ENCODE measurements at regions not wholly inside any gene's neighbourhood (a gene's known extent, or its start where the extent isn't known, plus 50 kb on each side); places are given as distances from the start of the nearest gene placed in this dataset.

DNA sequence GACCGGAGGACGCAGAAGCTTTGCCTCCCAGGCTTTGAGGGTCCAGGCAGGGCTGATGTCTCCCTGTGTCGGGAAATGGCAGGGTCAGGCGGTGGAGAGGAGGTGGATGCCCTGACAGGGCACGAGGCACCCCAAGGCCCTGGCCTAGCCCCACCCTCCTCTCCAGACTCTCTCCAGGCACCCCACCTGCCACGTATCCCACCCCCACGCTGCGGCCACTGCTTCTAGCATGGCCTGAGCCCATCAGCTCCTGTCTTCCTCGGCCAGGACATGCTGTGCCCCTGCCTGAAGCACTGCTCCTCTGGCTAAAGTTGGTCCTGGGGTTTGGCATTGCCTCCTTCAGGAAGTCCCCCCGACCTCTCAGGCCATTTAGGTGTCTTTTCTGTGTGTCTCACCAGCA lies 64.2 kb upstream of the RXRA start:
- TF ChIP-seq SUZ12 (IDR thresholded peaks at IDR 0.05) = no peak
- no peak for TF ChIP-seq L3MBTL2 (conservative IDR thresholded peaks at IDR 0.05)
- no peak for TF ChIP-seq FOXM1 (IDR thresholded peaks at IDR 0.05; ENCODE audit: borderline replicate concordance)
- no peak for TF ChIP-seq FOXA1 (IDR thresholded peaks at IDR 0.05)
- TF ChIP-seq ARNT (IDR thresholded peaks at IDR 0.05) = no peak
- no peak for DNase-seq (ENCODE audit: extremely low spot score)
- POLR2A ChIA-PET = no interaction called here
- CTCF ChIA-PET = no interaction called here

DNA sequence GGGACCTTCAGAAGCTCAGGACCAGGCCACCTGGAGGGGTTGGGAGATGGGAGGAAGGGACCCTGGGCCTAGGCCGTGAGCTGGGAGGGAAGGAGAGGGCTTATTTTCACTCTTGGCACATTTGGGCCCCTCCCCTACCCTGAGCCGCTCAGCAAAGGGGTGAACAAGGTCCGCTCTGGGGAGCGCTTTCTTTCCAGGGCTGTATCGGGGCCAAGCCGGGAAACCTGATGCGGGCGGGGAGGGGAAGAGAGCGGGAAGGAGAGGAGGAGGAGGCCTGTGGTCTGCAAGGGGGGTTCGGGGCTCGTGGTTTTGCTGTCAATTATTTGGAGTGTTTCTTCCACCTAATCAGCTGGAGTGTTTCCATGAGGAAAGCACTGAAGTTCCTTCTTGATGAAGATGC lies 62.7 kb upstream of the RXRA start:
- TF ChIP-seq FOXM1 (IDR thresholded peaks at IDR 0.05; ENCODE audit: borderline replicate concordance) = no peak
- TF ChIP-seq LEF1 (IDR thresholded peaks at IDR 0.05; ENCODE audit: borderline replicate concordance) = no peak
- no peak for TF ChIP-seq FOXA1 (IDR thresholded peaks at IDR 0.05)
- TF ChIP-seq L3MBTL2 (conservative IDR thresholded peaks at IDR 0.05) = no peak
- no peak for TF ChIP-seq HDGF (IDR thresholded peaks at IDR 0.05; ENCODE audit: borderline replicate concordance)
- TF ChIP-seq ELF4 (IDR thresholded peaks at IDR 0.05) = no peak
- no peak for TF ChIP-seq ZNF384 (IDR thresholded peaks at IDR 0.05)
- TF ChIP-seq CTBP1 (IDR thresholded peaks at IDR 0.05; ENCODE audit: borderline replicate concordance) = no peak
- TF ChIP-seq BHLHE40 (IDR thresholded peaks at IDR 0.05; ENCODE audit: borderline replicate concordance) = no peak
- TF ChIP-seq FOXK2 (IDR thresholded peaks at IDR 0.05) = no peak
- TF ChIP-seq, protein P1, sequence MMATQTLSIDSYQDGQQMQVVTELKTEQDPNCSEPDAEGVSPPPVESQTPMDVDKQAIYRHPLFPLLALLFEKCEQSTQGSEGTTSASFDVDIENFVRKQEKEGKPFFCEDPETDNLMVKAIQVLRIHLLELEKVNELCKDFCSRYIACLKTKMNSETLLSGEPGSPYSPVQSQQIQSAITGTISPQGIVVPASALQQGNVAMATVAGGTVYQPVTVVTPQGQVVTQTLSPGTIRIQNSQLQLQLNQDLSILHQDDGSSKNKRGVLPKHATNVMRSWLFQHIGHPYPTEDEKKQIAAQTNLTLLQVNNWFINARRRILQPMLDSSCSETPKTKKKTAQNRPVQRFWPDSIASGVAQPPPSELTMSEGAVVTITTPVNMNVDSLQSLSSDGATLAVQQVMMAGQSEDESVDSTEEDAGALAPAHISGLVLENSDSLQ (IDR thresholded peaks at IDR 0.05) = no peak
- POLR2A ChIA-PET = no interaction called here
- no peak for DNase-seq (ENCODE audit: extremely low spot score)
- CTCF ChIA-PET = no interaction called here

DNA sequence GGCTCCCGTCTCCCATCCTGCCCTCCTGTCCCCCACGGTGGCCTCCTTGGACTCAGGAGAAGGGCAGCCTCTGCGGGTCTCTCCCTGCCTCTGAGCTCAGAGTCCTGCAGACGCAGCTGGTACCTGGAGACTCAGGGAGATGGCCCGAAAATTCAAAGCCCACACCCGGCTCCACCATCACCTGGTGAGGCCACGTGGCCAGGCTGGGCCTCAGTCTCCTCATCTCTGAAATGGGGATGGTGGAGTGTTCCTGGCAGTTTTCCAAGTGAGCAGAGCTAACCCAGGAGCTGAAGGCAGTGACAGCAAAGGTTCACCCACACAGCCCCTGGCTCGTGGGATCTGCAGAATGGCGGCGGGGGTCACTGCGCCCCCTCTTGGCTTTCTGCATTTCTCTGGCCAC lies 62.1 kb upstream of the RXRA start:
- TF ChIP-seq, protein P1 (IDR thresholded peaks at IDR 0.05) = no peak
- TF ChIP-seq HDGF (IDR thresholded peaks at IDR 0.05; ENCODE audit: borderline replicate concordance) (no peak), NFRKB (IDR thresholded peaks at IDR 0.05) (no peak), TARDBP (IDR thresholded peaks at IDR 0.05) (no peak), ARNT (IDR thresholded peaks at IDR 0.05) (no peak), BHLHE40 (IDR thresholded peaks at IDR 0.05; ENCODE audit: borderline replicate concordance) (no peak)
- ChIA-PET CTCF (no interaction called here), POLR2A (no interaction called here)
- no peak for DNase-seq (ENCODE audit: extremely low spot score)

DNA sequence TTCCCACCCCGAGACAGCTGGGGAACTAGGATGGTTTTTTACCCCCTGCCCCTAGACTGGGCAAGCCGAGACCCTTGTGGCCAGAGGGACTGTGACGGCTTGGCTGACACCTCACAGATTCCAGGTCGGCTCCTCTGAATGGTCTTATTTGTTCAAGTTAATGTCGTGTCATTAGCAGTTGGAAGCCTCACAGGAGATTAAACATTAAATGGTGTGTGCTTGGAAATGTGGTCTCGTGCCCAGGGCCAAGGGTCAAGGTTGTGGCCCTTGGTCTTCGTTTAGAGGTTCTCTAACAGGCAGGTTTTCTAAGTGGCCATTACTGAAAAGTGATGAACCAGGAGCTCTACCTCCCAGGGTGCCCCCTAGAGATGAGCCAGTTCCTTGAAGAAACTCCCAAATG lies 61.2 kb upstream of the RXRA start:
- DNase-seq (ENCODE audit: extremely low spot score) = no peak
- CTCF ChIA-PET = no interaction called here
- POLR2A ChIA-PET = no interaction called here

DNA sequence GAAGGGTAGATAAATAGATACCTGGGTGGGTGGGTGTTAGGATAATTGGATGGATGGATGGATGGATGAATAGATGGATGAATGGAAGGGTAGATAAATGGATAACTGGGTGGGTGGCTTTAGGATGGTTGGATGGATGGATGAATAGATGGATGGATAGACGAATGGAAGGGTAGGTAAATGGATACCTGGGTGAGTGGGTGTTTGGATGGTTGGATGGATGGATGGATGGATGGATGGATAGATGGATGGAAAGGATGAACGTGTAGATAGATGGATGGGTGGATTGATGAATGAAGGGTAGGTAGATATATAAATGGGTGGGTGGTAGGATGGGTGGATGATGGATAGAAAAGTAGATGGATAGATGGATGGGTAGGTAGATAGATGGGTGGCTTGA lies 59.8 kb upstream of the RXRA start:
- ChIA-PET CTCF (no interaction called here), POLR2A (no interaction called here)
- TF ChIP-seq L3MBTL2 (conservative IDR thresholded peaks at IDR 0.05) (no peak), ARNT (IDR thresholded peaks at IDR 0.05) (no peak), FOXK2 (IDR thresholded peaks at IDR 0.05) (no peak), BHLHE40 (IDR thresholded peaks at IDR 0.05; ENCODE audit: borderline replicate concordance) (no peak), SUZ12 (IDR thresholded peaks at IDR 0.05) (no peak)
- TF ChIP-seq, protein P1 (IDR thresholded peaks at IDR 0.05) = no peak
- DNase-seq (ENCODE audit: extremely low spot score) = no peak

More for the DNA sequence above, 61.2 kb upstream of the RXRA start:
- TF ChIP-seq L3MBTL2 (conservative IDR thresholded peaks at IDR 0.05) = no peak
- no peak for TF ChIP-seq CTBP1 (IDR thresholded peaks at IDR 0.05; ENCODE audit: borderline replicate concordance)
- no peak for TF ChIP-seq ELF4 (IDR thresholded peaks at IDR 0.05)
- TF ChIP-seq TARDBP (IDR thresholded peaks at IDR 0.05) = no peak
- no peak for TF ChIP-seq SUZ12 (IDR thresholded peaks at IDR 0.05)
- TF ChIP-seq, protein P1 (IDR thresholded peaks at IDR 0.05) = no peak
- TF ChIP-seq FOXA1 (IDR thresholded peaks at IDR 0.05) = no peak
- TF ChIP-seq ARNT (IDR thresholded peaks at IDR 0.05) = no peak
- no peak for TF ChIP-seq FOXM1 (IDR thresholded peaks at IDR 0.05; ENCODE audit: borderline replicate concordance)
- no peak for TF ChIP-seq HDGF (IDR thresholded peaks at IDR 0.05; ENCODE audit: borderline replicate concordance)
- no peak for TF ChIP-seq LEF1 (IDR thresholded peaks at IDR 0.05; ENCODE audit: borderline replicate concordance)
- no peak for TF ChIP-seq NFRKB (IDR thresholded peaks at IDR 0.05)
- no peak for TF ChIP-seq ZNF384 (IDR thresholded peaks at IDR 0.05)
- TF ChIP-seq SP1 (IDR thresholded peaks at IDR 0.05) = no peak
- no peak for TF ChIP-seq BHLHE40 (IDR thresholded peaks at IDR 0.05; ENCODE audit: borderline replicate concordance)
- no peak for TF ChIP-seq FOXK2 (IDR thresholded peaks at IDR 0.05)

DNA sequence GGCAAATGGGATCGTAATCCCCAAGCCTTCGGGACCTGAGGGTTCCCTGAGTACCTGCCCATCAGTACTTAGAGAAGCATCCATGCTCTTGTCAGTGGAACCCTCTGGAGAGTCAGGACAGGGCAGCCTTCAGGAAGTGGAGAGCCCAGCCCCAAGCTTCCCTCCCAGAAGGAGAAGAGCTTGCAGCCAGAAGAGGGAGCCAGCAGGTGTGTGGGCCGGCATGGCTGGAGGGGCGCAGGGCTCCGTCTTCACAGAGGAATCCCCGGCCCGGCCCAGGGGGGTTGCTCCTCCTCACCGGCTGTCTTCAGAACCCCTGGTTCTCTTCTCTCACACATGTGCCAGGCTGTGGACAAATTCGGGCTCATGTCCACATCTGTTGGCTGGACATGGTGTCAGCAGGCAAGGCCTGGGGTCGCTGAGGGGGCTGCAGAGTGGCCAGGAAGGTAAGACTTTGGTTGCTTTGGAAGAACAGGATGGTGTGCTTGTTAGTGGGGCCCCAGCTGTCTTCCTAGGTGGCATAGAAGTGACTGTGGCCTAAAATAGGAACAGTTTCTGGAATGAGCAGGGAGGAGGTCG lies 58.9 kb upstream of the RXRA start:
- no peak for DNase-seq (ENCODE audit: extremely low spot score)
- POLR2A ChIA-PET = interaction anchor here (0.7 kb wide), 1 partner anchor 10 kb away, joined by 3 read pairs; no protein-coding TSS in a partner anchor
- CTCF ChIA-PET = interaction anchor here (1.5 kb wide), 1 partner anchor 20 kb away, joined by 3 read pairs; no protein-coding TSS in a partner anchor
- TF ChIP-seq, protein P1 (IDR thresholded peaks at IDR 0.05) = no peak
- TF ChIP-seq ZNF384 (IDR thresholded peaks at IDR 0.05) = no peak
- TF ChIP-seq TARDBP (IDR thresholded peaks at IDR 0.05) = no peak
- TF ChIP-seq FOXK2 (IDR thresholded peaks at IDR 0.05) = no peak
- TF ChIP-seq SP1 (IDR thresholded peaks at IDR 0.05) = no peak
- TF ChIP-seq L3MBTL2 (conservative IDR thresholded peaks at IDR 0.05) = no peak
- no peak for TF ChIP-seq HDGF (IDR thresholded peaks at IDR 0.05; ENCODE audit: borderline replicate concordance)
